GM12878 (cell line): ENCODE measurements at regions not wholly inside any gene's neighbourhood (a gene's known extent, or its start where the extent isn't known, plus 50 kb on each side); places are given as distances from the start of the nearest gene placed in this dataset.

Experiments
- CTCF ChIP-seq, 3 experiments: IDR thresholded peaks in 2 of 3; conservative IDR thresholded peaks in 1 of 3; 2 replicates each; pipeline ENCODE4 v1.5.1; 2011; ENCODE audit warnings: low read depth in 3 of 3, low read length in 3 of 3, mild to moderate bottlenecking in 3 of 3, control low read depth in 2 of 3, moderate library complexity in 2 of 3, inconsistent platforms in 1 of 3, mixed read lengths in 1 of 3; ENCODE audit not compliant: control insufficient read depth in 2 of 3, insufficient read depth in 1 of 3; ENCODE audit errors: extremely low read depth in 1 of 3
- ELK1 ChIP-seq: IDR thresholded peaks from 2 replicates; pipeline ENCODE4 v1.6.1; 2012; ENCODE audit warnings: low read depth, low read length, improper control_type of control experiment
- EP300 ChIP-seq, 2 experiments: fragments of 150-350 bp in 1 of 2; IDR thresholded peaks; 2 replicates each; pipeline ENCODE4 v1.6.1; 2011 to 2012; ENCODE audit warnings: low read depth in 2 of 2, low read length in 2 of 2, borderline replicate concordance in 1 of 2, improper control_type of control experiment in 1 of 2, inconsistent platforms in 1 of 2; ENCODE audit not compliant: control insufficient read depth in 1 of 2
- HDAC2 ChIP-seq: fragments of 200-600 bp; sonication (generic); IDR thresholded peaks from 2 replicates; pipeline ENCODE4 v1.6.1; 2017
- RUNX3 ChIP-seq: IDR thresholded peaks from 2 replicates; pipeline ENCODE4 v1.6.1; 2012; ENCODE audit warnings: low read length, inconsistent platforms

- no peak for TF ChIP-seq RUNX3
- no peak for TF ChIP-seq EP300 (IDR thresholded peaks at IDR 0.05; ENCODE audit: borderline replicate concordance in 1 of 2, control insufficient read depth in 1 of 2, low read depth in 2 of 2, low read length in 2 of 2)
- TF ChIP-seq ELK1 = no peak
- no peak for TF ChIP-seq HDAC2
- TF ChIP-seq CTCF (IDR thresholded peaks at IDR 0.05 in 2 of 3, conservative IDR thresholded peaks at IDR 0.05 in 1 of 3; ENCODE audit: control insufficient read depth in 2 of 3, extremely low read depth in 1 of 3, insufficient read depth in 1 of 3, low read depth in 3 of 3, low read length in 3 of 3) = no peak
These were observed 159.8 kb downstream of the CYSLTR2 start for GRCh38 chr13:48813518-48813917.
